ENCODE measurements at regions not wholly inside any gene's neighbourhood (a gene's known extent, or its start where the extent isn't known, plus 50 kb on each side); places are given as distances from the start of the nearest gene placed in this dataset.

DNA sequence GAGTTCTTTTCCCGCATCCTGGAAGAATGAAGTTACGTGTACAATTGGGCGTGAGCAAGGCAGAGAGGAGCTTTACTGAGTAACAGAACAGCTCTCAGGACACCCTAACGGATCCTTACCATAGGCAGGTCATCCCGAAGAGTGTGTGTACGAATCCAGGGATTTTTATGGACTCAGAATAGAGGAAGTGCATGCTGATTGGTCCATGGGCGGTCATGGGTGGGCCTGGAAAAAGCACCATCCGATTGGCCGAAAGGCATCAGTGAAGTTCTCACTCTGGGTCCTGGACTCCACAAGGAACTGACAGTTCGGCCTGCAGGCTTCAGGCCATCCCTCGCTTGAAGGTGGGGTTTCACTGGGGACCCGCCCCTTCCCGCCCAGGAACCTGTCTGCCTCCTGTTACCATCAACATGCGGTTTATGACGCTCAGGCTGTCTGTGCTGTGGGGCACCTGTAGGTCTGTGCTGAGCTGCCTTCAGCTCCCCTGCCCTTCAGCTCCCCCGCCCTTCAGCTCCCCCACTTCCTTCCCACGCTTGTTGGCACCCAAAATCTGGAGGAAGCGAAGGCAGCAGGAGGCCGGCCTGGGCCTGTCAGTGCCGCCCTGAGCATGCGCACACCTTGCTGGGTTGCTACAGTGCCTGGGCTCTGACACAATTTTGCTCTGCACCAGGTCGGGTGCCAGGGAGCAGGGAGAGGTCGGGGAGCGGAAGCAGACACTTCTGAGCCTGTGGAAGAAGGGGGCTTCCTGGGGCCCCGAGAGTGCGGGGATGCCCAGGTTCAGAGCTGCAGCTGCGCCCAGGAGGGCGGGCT is 57.9 kb upstream of the MANEA start:
- TF ChIP-seq POLR2A (IDR thresholded peaks at IDR 0.05; ENCODE audit: extremely low read depth, insufficient read length) (no peak), MYC (IDR thresholded peaks at IDR 0.05; ENCODE audit: low read depth, low read length) (no peak), MAX (IDR thresholded peaks at IDR 0.05; ENCODE audit: low read depth, low read length) (no peak)
- TF ChIP-seq, protein P1, sequence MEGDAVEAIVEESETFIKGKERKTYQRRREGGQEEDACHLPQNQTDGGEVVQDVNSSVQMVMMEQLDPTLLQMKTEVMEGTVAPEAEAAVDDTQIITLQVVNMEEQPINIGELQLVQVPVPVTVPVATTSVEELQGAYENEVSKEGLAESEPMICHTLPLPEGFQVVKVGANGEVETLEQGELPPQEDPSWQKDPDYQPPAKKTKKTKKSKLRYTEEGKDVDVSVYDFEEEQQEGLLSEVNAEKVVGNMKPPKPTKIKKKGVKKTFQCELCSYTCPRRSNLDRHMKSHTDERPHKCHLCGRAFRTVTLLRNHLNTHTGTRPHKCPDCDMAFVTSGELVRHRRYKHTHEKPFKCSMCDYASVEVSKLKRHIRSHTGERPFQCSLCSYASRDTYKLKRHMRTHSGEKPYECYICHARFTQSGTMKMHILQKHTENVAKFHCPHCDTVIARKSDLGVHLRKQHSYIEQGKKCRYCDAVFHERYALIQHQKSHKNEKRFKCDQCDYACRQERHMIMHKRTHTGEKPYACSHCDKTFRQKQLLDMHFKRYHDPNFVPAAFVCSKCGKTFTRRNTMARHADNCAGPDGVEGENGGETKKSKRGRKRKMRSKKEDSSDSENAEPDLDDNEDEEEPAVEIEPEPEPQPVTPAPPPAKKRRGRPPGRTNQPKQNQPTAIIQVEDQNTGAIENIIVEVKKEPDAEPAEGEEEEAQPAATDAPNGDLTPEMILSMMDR (IDR thresholded peaks at IDR 0.05; ENCODE audit: low read depth, low read length), result no peak

Data from NB4 (cell line).